ENCODE measurements at regions not wholly inside any gene's neighbourhood (a gene's known extent, or its start where the extent isn't known, plus 50 kb on each side); places are given as distances from the start of the nearest gene placed in this dataset.

- TF ChIP-seq CTCF (IDR thresholded peaks at IDR 0.05; ENCODE audit: insufficient read depth, low read length): no peak
- no peak for TF ChIP-seq REST (IDR thresholded peaks at IDR 0.05; ENCODE audit: insufficient replicate concordance, low read depth)
- TF ChIP-seq GABPA (IDR thresholded peaks at IDR 0.05; ENCODE audit: low read depth): no peak
These were observed 66.0 kb downstream of the ARL4C start for GRCh38 chr2:234430871-234431270.
